Coronary artery (tissue), 2 donors: ENCODE measurements at regions not wholly inside any gene's neighbourhood (a gene's known extent, or its start where the extent isn't known, plus 50 kb on each side); places are given as distances from the start of the nearest gene placed in this dataset.

Source experiments
- DNase-seq: peaks from one replicate; pipeline ENCODE4 v3.0.0-alpha.2; 2017; ENCODE audit warnings: low spot score
- H3K27ac ChIP-seq, 2 donors: fragments of 200-600 bp; sonication (generic); one replicate each; pipeline ENCODE4 v1.5.1; 2016 to 2019
- H3K4me3 ChIP-seq: fragments of 200-600 bp; sonication (generic); 2 replicates; pipeline ENCODE4 v1.5.1; 2016; ENCODE audit warnings: mild to moderate bottlenecking, moderate library complexity
- CTCF ChIP-seq: fragments of 200-600 bp; sonication (generic); IDR thresholded peaks from one replicate; pipeline ENCODE4 v1.5.1; 2019; ENCODE audit warnings: antibody characterized with exemption

GRCh38 chr13:40480012-40480914 lies 186.2 kb downstream of the FOXO1 start:
- H3K27ac ChIP-seq = peak overlapping the region in 1 of 2 donors; percentile 11
- H3K4me3 ChIP-seq = no peak overlapping the region
- no peak for TF ChIP-seq CTCF

GRCh38 chr13:40480915-40481516 lies 185.4 kb downstream of the FOXO1 start:
- TF ChIP-seq CTCF = no peak
- no peak overlapping the region for H3K27ac ChIP-seq
- no peak overlapping the region for H3K4me3 ChIP-seq
- DNase-seq = no peak

More at GRCh38 chr13:40480012-40480914, 186.2 kb downstream of the FOXO1 start:
- no peak for DNase-seq

- no peak overlapping the region for H3K27ac ChIP-seq
- no peak for DNase-seq
Observed at GRCh38 chr13:40483601-40484000, 182.8 kb downstream of the FOXO1 start.

GRCh38 chr13:40484101-40484800 lies 182.2 kb downstream of the FOXO1 start:
- DNase-seq = no peak
- Histone ChIP-seq H3K27ac (no peak overlapping the region), H3K4me3 (no peak overlapping the region)
- TF ChIP-seq CTCF = no peak

More at GRCh38 chr13:40483601-40484000, 182.8 kb downstream of the FOXO1 start:
- no peak overlapping the region for H3K4me3 ChIP-seq
- no peak for TF ChIP-seq CTCF

GRCh38 chr13:40484974-40485373 lies 181.5 kb downstream of the FOXO1 start:
- DNase-seq = no peak
- H3K4me3 ChIP-seq = no peak overlapping the region
- no peak overlapping the region for H3K27ac ChIP-seq
- TF ChIP-seq CTCF = no peak

GRCh38 chr13:40485611-40486517 lies 180.6 kb downstream of the FOXO1 start:
- H3K27ac ChIP-seq = no peak overlapping the region
- peak; percentile 46 for DNase-seq
- no peak for TF ChIP-seq CTCF
- no peak overlapping the region for H3K4me3 ChIP-seq
